SU-DHL-6 (cell line): ENCODE measurements at regions not wholly inside any gene's neighbourhood (a gene's known extent, or its start where the extent isn't known, plus 50 kb on each side); places are given as distances from the start of the nearest gene placed in this dataset.

Experiments used
- EZH2phosphoT487 ChIP-seq: fragments of 200-600 bp; sonication (generic), shearing (Covaris generic); conservative IDR thresholded peaks from 2 replicates; pipeline ENCODE4 v1.6.1; 2018; ENCODE audit warnings: mild to moderate bottlenecking, antibody characterized with exemption, low read length, moderate library complexity, mixed read lengths
- TF ChIP-seq, protein P1 (sequence below): fragments of 200-600 bp; sonication (generic); IDR thresholded peaks from one replicate; pipeline ENCODE4 v1.5.1; 2017; ENCODE audit warnings: antibody characterized with exemption, mild to moderate bottlenecking, low read length, moderate library complexity; ENCODE audit not compliant: insufficient read depth, poor library complexity, severe bottlenecking

- TF ChIP-seq, protein P1, sequence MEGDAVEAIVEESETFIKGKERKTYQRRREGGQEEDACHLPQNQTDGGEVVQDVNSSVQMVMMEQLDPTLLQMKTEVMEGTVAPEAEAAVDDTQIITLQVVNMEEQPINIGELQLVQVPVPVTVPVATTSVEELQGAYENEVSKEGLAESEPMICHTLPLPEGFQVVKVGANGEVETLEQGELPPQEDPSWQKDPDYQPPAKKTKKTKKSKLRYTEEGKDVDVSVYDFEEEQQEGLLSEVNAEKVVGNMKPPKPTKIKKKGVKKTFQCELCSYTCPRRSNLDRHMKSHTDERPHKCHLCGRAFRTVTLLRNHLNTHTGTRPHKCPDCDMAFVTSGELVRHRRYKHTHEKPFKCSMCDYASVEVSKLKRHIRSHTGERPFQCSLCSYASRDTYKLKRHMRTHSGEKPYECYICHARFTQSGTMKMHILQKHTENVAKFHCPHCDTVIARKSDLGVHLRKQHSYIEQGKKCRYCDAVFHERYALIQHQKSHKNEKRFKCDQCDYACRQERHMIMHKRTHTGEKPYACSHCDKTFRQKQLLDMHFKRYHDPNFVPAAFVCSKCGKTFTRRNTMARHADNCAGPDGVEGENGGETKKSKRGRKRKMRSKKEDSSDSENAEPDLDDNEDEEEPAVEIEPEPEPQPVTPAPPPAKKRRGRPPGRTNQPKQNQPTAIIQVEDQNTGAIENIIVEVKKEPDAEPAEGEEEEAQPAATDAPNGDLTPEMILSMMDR = no peak
- no peak for TF ChIP-seq EZH2phosphoT487
Observed at GRCh38 chr2:134019871-134020270, 234.0 kb upstream of the MGAT5 start.
